H1 (cell line): ENCODE measurements at regions not wholly inside any gene's neighbourhood (a gene's known extent, or its start where the extent isn't known, plus 50 kb on each side); places are given as distances from the start of the nearest gene placed in this dataset.

Experiments
- CTCF ChIA-PET: fragments of 300-600 bp; sonication (Branson Sonifier 250); formaldehyde crosslinking; loops from one replicate; lab custom pipeline; 2021; ENCODE audit not compliant: partially characterized antibody; lab: Charles Lee
- POLR2A ChIA-PET: fragments of 300-600 bp; sonication (Branson Sonifier 250); formaldehyde crosslinking; loops from one replicate; lab custom pipeline; 2021; ENCODE audit warnings: inconsistent platforms; ENCODE audit not compliant: partially characterized antibody; lab: Charles Lee
- DNase-seq, 2 experiments: peaks; one replicate each; pipeline versions ENCODE4 v3.0.0 to v3.0.0-alpha.2; 2010 to 2022; ENCODE audit warnings: low spot score in 2 of 2, low read depth in 1 of 2, mixed read lengths in 1 of 2
- FAIRE-seq: peaks from 2 replicates; lab custom pipeline; 2011; peaks lifted over from hg19 to GRCh38; lab: Jason Lieb, UNC
- H2AFZ ChIP-seq: 2 replicates; pipeline ENCODE4 v1.8.1; 2012; ENCODE audit warnings: low read length, inconsistent platforms
- H2AK5ac ChIP-seq: 2 replicates; pipeline ENCODE4 v1.6.1; 2013; ENCODE audit warnings: low read depth, low read length
- H2BK120ac ChIP-seq: replicated peaks from 2 replicates; pipeline ENCODE3; 2013; ENCODE audit warnings: low read depth, low read length, inconsistent platforms
- H2BK12ac ChIP-seq: 2 replicates; pipeline ENCODE4 v1.6.1; 2013; ENCODE audit warnings: low read depth, low read length
- H2BK15ac ChIP-seq: 2 replicates; pipeline ENCODE4 v1.6.1; 2013; ENCODE audit warnings: low read length
- H2BK20ac ChIP-seq: 2 replicates; pipeline ENCODE4 v1.6.1; 2013; ENCODE audit warnings: low read length
- H2BK5ac ChIP-seq: 2 replicates; pipeline ENCODE4 v1.6.1; 2013; ENCODE audit warnings: low read depth, low read length
- H3K14ac ChIP-seq: 2 replicates; pipeline ENCODE4 v1.6.1; 2013; ENCODE audit warnings: inconsistent platforms; ENCODE audit not compliant: insufficient read length
- H3K18ac ChIP-seq: 2 replicates; pipeline ENCODE4 v1.6.1; 2013; ENCODE audit warnings: low read length; ENCODE audit errors: extremely low read depth
- H3K23ac ChIP-seq: 2 replicates; pipeline ENCODE4 v1.6.1; 2013; ENCODE audit warnings: inconsistent platforms; ENCODE audit not compliant: insufficient read length
- H3K23me2 ChIP-seq: 2 replicates; pipeline ENCODE4 v1.6.1; 2013; ENCODE audit warnings: low read depth, low read length
- H3K27ac ChIP-seq: 2 replicates; pipeline ENCODE4 v1.6.1; 2011; ENCODE audit warnings: low read depth, low read length, inconsistent platforms
- H3K27me3 ChIP-seq, 4 experiments: replicated peaks in 1 of 4; 1 replicate in 1 of 4; 2 replicates in 3 of 4; pipeline versions ENCODE4 v1.6.1 to v1.8.1; 2011 to 2013; ENCODE audit warnings: low read length in 3 of 4, mild to moderate bottlenecking in 3 of 4, inconsistent platforms in 2 of 4, mixed read lengths in 2 of 4, moderate library complexity in 1 of 4; ENCODE audit not compliant: control insufficient read depth in 3 of 4, insufficient read depth in 3 of 4; ENCODE audit errors: extremely low read depth in 1 of 4
- H3K36me3 ChIP-seq, 4 experiments: 2 replicates each; pipeline versions ENCODE4 v1.6.1 to v1.8.1; 2011 to 2013; ENCODE audit warnings: mild to moderate bottlenecking in 4 of 4, low read length in 3 of 4, moderate library complexity in 2 of 4, control low read depth in 1 of 4, inconsistent platforms in 1 of 4; ENCODE audit not compliant: insufficient read depth in 4 of 4, control insufficient read depth in 2 of 4
- H3K4ac ChIP-seq: replicated peaks from 2 replicates; pipeline ENCODE3; 2013; ENCODE audit warnings: low read length, low read depth, mixed read lengths, inconsistent platforms; ENCODE audit not compliant: insufficient read length
- H3K4me1 ChIP-seq, 4 experiments: replicated peaks in 1 of 4; 1 replicate in 1 of 4; 2 replicates in 3 of 4; pipeline versions ENCODE4 v1.6.1 to v1.8.1; 2011 to 2013; ENCODE audit warnings: low read length in 3 of 4, inconsistent platforms in 2 of 4, mixed read lengths in 1 of 4; ENCODE audit not compliant: insufficient read depth in 4 of 4, control insufficient read depth in 3 of 4
- H3K4me2 ChIP-seq, 2 experiments: 2 replicates each; pipeline versions ENCODE4 v1.6.1 to v1.8.1; 2011 to 2013; ENCODE audit warnings: low read depth in 2 of 2, low read length in 2 of 2, control low read depth in 1 of 2, inconsistent platforms in 1 of 2, mild to moderate bottlenecking in 1 of 2; ENCODE audit not compliant: insufficient read depth in 1 of 2
- H3K4me3 ChIP-seq, 4 experiments: fragments of 200-600, 300-600 bp in 1 of 4; sonication (generic), shearing (Covaris generic), sonication (Bioruptor Twin) in 1 of 4; 2 replicates each; pipeline versions ENCODE4 v1.5.1 to v1.8.1; 2011 to 2016; ENCODE audit warnings: low read length in 4 of 4, low read depth in 3 of 4, control low read depth in 2 of 4, inconsistent platforms in 2 of 4, mild to moderate bottlenecking in 2 of 4, mixed read lengths in 1 of 4, moderate library complexity in 1 of 4; ENCODE audit not compliant: insufficient read depth in 2 of 4; ENCODE audit errors: extremely low read depth in 1 of 4
- H3K56ac ChIP-seq: replicated peaks from 2 replicates; pipeline ENCODE3; 2013; ENCODE audit warnings: low read depth, mild to moderate bottlenecking, mixed read lengths, low read length, inconsistent platforms; ENCODE audit not compliant: insufficient read length
- H3K79me1 ChIP-seq: 2 replicates; pipeline ENCODE4 v1.6.1; 2013; ENCODE audit warnings: low read depth, low read length, control low read depth
- H3K79me2 ChIP-seq, 2 experiments: 2 replicates each; pipeline versions ENCODE4 v1.6.1 to v1.8.1; 2012 to 2013; ENCODE audit warnings: low read length in 2 of 2, mild to moderate bottlenecking in 2 of 2, inconsistent platforms in 1 of 2; ENCODE audit not compliant: insufficient read depth in 2 of 2, control insufficient read depth in 1 of 2
- H3K9ac ChIP-seq, 4 experiments: replicated peaks in 1 of 4; 1 replicate in 1 of 4; 2 replicates in 3 of 4; pipeline versions ENCODE4 v1.6.1 to v1.8.1; 2011 to 2013; ENCODE audit warnings: low read depth in 3 of 4, low read length in 3 of 4, control low read depth in 2 of 4, mild to moderate bottlenecking in 2 of 4, moderate library complexity in 2 of 4, inconsistent platforms in 1 of 4; ENCODE audit errors: extremely low read depth in 1 of 4
- H3K9me3 ChIP-seq, 2 experiments: 2 replicates each; pipeline versions ENCODE4 v1.6.1 to v1.8.1; 2012 to 2013; ENCODE audit warnings: mild to moderate bottlenecking in 2 of 2, moderate library complexity in 2 of 2, control low read depth in 1 of 2, inconsistent platforms in 1 of 2, low read depth in 1 of 2, low read length in 1 of 2, mixed read lengths in 1 of 2; ENCODE audit not compliant: insufficient read depth in 2 of 2
- H4K20me1 ChIP-seq, 2 experiments: replicated peaks in 1 of 2; 2 replicates each; pipeline versions ENCODE3 to v1.8.1; 2011 to 2013; ENCODE audit warnings: inconsistent platforms in 2 of 2, low read length in 2 of 2, mild to moderate bottlenecking in 1 of 2; ENCODE audit not compliant: insufficient read depth in 2 of 2, control insufficient read depth in 1 of 2
- H4K5ac ChIP-seq: 2 replicates; pipeline ENCODE4 v1.6.1; 2013; ENCODE audit warnings: low read length, low read depth, mixed read lengths, inconsistent platforms; ENCODE audit not compliant: insufficient read length
- H4K8ac ChIP-seq: 2 replicates; pipeline ENCODE4 v1.8.0; 2013; ENCODE audit warnings: mild to moderate bottlenecking, moderate library complexity, low read length, inconsistent platforms; ENCODE audit not compliant: insufficient read depth; ENCODE audit errors: extremely low read depth
- H4K91ac ChIP-seq: replicated peaks from 2 replicates; pipeline ENCODE3; 2013; ENCODE audit warnings: low read length, mixed read lengths, inconsistent platforms; ENCODE audit not compliant: insufficient read length
- CBX8 ChIP-seq: fragments of 300-800, 300-1000 bp; sonication (generic); IDR thresholded peaks from 2 replicates; pipeline ENCODE4 v1.7.1; 2016; ENCODE audit warnings: low read depth, low read length, borderline replicate concordance
- CHD1 ChIP-seq: IDR thresholded peaks from 2 replicates; pipeline ENCODE4 v1.6.1; 2012; ENCODE audit warnings: low read depth, low read length, improper control_type of control experiment
- EP300 ChIP-seq, 2 experiments: IDR thresholded peaks; 1 replicate in 1 of 2; 2 replicates in 1 of 2; pipeline ENCODE4 v1.6.1; 2011 to 2012; ENCODE audit warnings: low read depth in 2 of 2, low read length in 2 of 2, mild to moderate bottlenecking in 2 of 2, borderline replicate concordance in 1 of 2, inconsistent platforms in 1 of 2, moderate library complexity in 1 of 2
- GABPA ChIP-seq: IDR thresholded peaks from 2 replicates; pipeline ENCODE4 v1.6.1; 2011; ENCODE audit warnings: mild to moderate bottlenecking, low read length, moderate library complexity, borderline replicate concordance; ENCODE audit not compliant: insufficient read depth
- KDM1A ChIP-seq: fragments of 200-600, 300-600 bp; sonication (generic); IDR thresholded peaks from 2 replicates; pipeline ENCODE4 v1.7.1; 2016; ENCODE audit warnings: mild to moderate bottlenecking, low read length, borderline replicate concordance
- RAD21 ChIP-seq, 2 experiments: IDR thresholded peaks in 1 of 2; conservative IDR thresholded peaks in 1 of 2; 2 replicates each; pipeline ENCODE4 v1.6.1; 2011; ENCODE audit warnings: low read depth in 2 of 2, low read length in 2 of 2, improper control_type of control experiment in 1 of 2, inconsistent platforms in 1 of 2, mild to moderate bottlenecking in 1 of 2, moderate library complexity in 1 of 2
- RNF2 ChIP-seq: fragments of 200-900, 300-1000 bp; sonication (generic); IDR thresholded peaks from 2 replicates; pipeline ENCODE4 v1.7.1; 2016; ENCODE audit warnings: borderline replicate concordance, low read depth, mild to moderate bottlenecking, antibody characterized with exemption, low read length; ENCODE audit not compliant: poor library complexity, severe bottlenecking; ENCODE audit errors: missing control alignments
- RXRA ChIP-seq: IDR thresholded peaks from 2 replicates; pipeline ENCODE4 v1.6.1; 2011; ENCODE audit warnings: low read depth, mild to moderate bottlenecking, low read length, moderate library complexity; ENCODE audit not compliant: insufficient read depth
- SIRT6 ChIP-seq: IDR thresholded peaks from one replicate; pipeline ENCODE4 v1.7.1; 2012; ENCODE audit warnings: low read length, inconsistent platforms
- TAF7 ChIP-seq: optimal IDR thresholded peaks from 2 replicates; pipeline ENCODE3; 2011; ENCODE audit warnings: low read depth, mild to moderate bottlenecking, inconsistent platforms, low read length, moderate library complexity, borderline replicate concordance
- YY1 ChIP-seq: IDR thresholded peaks from 2 replicates; pipeline ENCODE4 v1.6.1; 2011; ENCODE audit warnings: low read depth, mild to moderate bottlenecking, low read length
- WGBS, 2 experiments: shearing (Covaris generic) in 1 of 2; methylation state at CpG; one replicate each; pipeline versions ENCODE4 v1.1.6 to v1.1.7; 2013 to 2015; ENCODE audit warnings: low lambda C conversion rate in 2 of 2, mixed read lengths in 2 of 2, inconsistent platforms in 1 of 2, low coverage in 1 of 2, missing lambda C conversion rate in 1 of 2; ENCODE audit not compliant: insufficient replicate concordance in 2 of 2, insufficient coverage in 1 of 2, insufficient read length in 1 of 2; ENCODE audit errors: extremely low coverage in 1 of 2, missing lambda C conversion rate in 1 of 2; 5-methylcytosine and 5-hydroxymethylcytosine counted together

- Histone ChIP-seq H2BK20ac (no peak overlapping the region), H3K79me2 (no peaks in the 10 kb centered on the region), H3K14ac (no peak overlapping the region), H3K79me1 (no peaks in the 10 kb centered on the region), H3K18ac (no peak overlapping the region), H4K20me1 (no peaks in the 10 kb centered on the region), H2BK5ac (no peak overlapping the region), H2BK12ac (no peak overlapping the region), H4K8ac (no peak overlapping the region), H3K56ac (no peak overlapping the region), H3K27me3 (no peaks in the 10 kb centered on the region), H2BK120ac (no peak overlapping the region), H4K5ac (no peak overlapping the region), H3K23me2 (no peaks in the 10 kb centered on the region), H3K23ac (no peak overlapping the region), H3K4me3 (no peak overlapping the region), H3K4me2 (no peak overlapping the region), H2AFZ (no peak overlapping the region), H3K4me1 (no peaks in the 10 kb centered on the region), H3K27ac (no peak overlapping the region), H3K9ac (no peak overlapping the region), H3K9me3 (no peaks in the 10 kb centered on the region), H2BK15ac (no peak overlapping the region), H3K36me3 (no peaks in the 10 kb centered on the region), H4K91ac (no peak overlapping the region), H3K4ac (no peak overlapping the region), H2AK5ac (no peak overlapping the region)
- 94 to 100% methylated on average over 1 to 2 of the region's 2 CpGs for WGBS, 2 experiments
- FAIRE-seq (no peak), DNase-seq (no peak)
- TF ChIP-seq RNF2, result no peak
- no peak for TF ChIP-seq RAD21 (IDR thresholded peaks at IDR 0.05 in 1 of 2, conservative IDR thresholded peaks at IDR 0.05 in 1 of 2; ENCODE audit: low read depth in 2 of 2, low read length in 2 of 2)
- TF ChIP-seq SIRT6, result no peak
- no peak for TF ChIP-seq GABPA
- no peak for TF ChIP-seq YY1
- no peak for TF ChIP-seq KDM1A
- no peak for TF ChIP-seq TAF7
- no peak for TF ChIP-seq CBX8
- no peak for TF ChIP-seq EP300 (IDR thresholded peaks at IDR 0.05; ENCODE audit: borderline replicate concordance in 1 of 2, low read depth in 2 of 2, low read length in 2 of 2)
- no peak for TF ChIP-seq CHD1
- TF ChIP-seq RXRA, result no peak
- ChIA-PET CTCF (no interaction called here), POLR2A (no interaction called here)
Measured at GRCh38 chr4:58411904-58412303, 1301.7 kb upstream of the IGFBP7 start.
